HepG2 (cell line): ENCODE measurements at regions not wholly inside any gene's neighbourhood (a gene's known extent, or its start where the extent isn't known, plus 50 kb on each side); places are given as distances from the start of the nearest gene placed in this dataset.

Source experiments
- ATAC-seq: fragments of 200-7000 bp; cut with Tn5 transposase; 3 replicates; pipeline ENCODE4 v1.9.1; 2020; ENCODE audit warnings: mild to moderate bottlenecking, moderate library complexity
- BruUV-seq: library from RNA; stranded (reverse); fragments of 400-500 nt; replicated peaks from 2 replicates; lab custom pipeline; 2021; lab: Mats Ljungman, UMichigan
- CTCF ChIA-PET: fragments of 300-600 bp; formaldehyde crosslinking; extraction: SDS; loops from one replicate; lab custom pipeline; 2021; ENCODE audit warnings: low total read pairs, inconsistent platforms, low intra/inter-chr PET ratio; lab: Yijun Ruan, JAX
- POLR2A ChIA-PET: fragments of 350-600 bp; sonication (Branson Sonifier 250); formaldehyde crosslinking; loops from one replicate; lab custom pipeline; 2020; ENCODE audit warnings: antibody characterized with exemption, inconsistent platforms; lab: Yijun Ruan, JAX
- DNase-seq: peaks from one replicate; pipeline ENCODE4 v3.0.0-alpha.2; 2015; ENCODE audit warnings: low spot score
- FAIRE-seq: peaks from 3 replicates; lab custom pipeline; 2011; peaks lifted over from hg19 to GRCh38; lab: Jason Lieb, UNC
- H2AFZ ChIP-seq: one replicate; pipeline ENCODE4 v1.6.1; 2011; ENCODE audit warnings: low read length, inconsistent platforms
- H3K27ac ChIP-seq: fragments of 300-600 bp; 3 replicates; pipeline ENCODE4 v1.8.0; 2011; ENCODE audit warnings: mixed run types, mild to moderate bottlenecking, mixed read lengths, low read length, inconsistent platforms; ENCODE audit not compliant: insufficient read depth; ENCODE audit errors: extremely low read length
- H3K27me3 ChIP-seq, 2 experiments: fragments of 200-600 bp in 1 of 2; 2 replicates in 1 of 2; 3 replicates in 1 of 2; pipeline versions ENCODE4 v1.6.0 to v1.8.0; 2011; ENCODE audit warnings: low read length in 2 of 2, mild to moderate bottlenecking in 2 of 2, moderate library complexity in 2 of 2, inconsistent platforms in 1 of 2; ENCODE audit not compliant: insufficient read depth in 2 of 2, control insufficient read depth in 1 of 2
- H3K36me3 ChIP-seq, 2 experiments: fragments of 200-600 bp in 1 of 2; replicated peaks in 1 of 2; 2 replicates in 1 of 2; 3 replicates in 1 of 2; pipeline versions ENCODE4 v1.5.1 to v1.8.0; 2011; ENCODE audit warnings: low read length in 2 of 2, inconsistent platforms in 1 of 2; ENCODE audit not compliant: insufficient read depth in 2 of 2, control insufficient read depth in 1 of 2
- H3K4me1 ChIP-seq: 2 replicates; pipeline ENCODE4 v1.5.1; 2012; ENCODE audit warnings: low read length, inconsistent platforms; ENCODE audit not compliant: insufficient read depth
- H3K4me2 ChIP-seq: 2 replicates; pipeline ENCODE4 v1.6.0; 2011; ENCODE audit warnings: low read depth, low read length, inconsistent platforms
- H3K4me3 ChIP-seq, 3 experiments: fragments of 200-600 bp in 1 of 3; sonication (generic), shearing (Covaris generic) in 1 of 3; replicated peaks in 1 of 3; 2 replicates each; pipeline ENCODE4 v1.5.1; 2011 to 2016; ENCODE audit warnings: low read length in 3 of 3, inconsistent platforms in 2 of 3, low read depth in 2 of 3, mild to moderate bottlenecking in 2 of 3, control low read depth in 1 of 3, mixed read lengths in 1 of 3; ENCODE audit not compliant: insufficient read depth in 1 of 3
- H3K79me2 ChIP-seq: one replicate; pipeline ENCODE4 v1.6.1; 2011; ENCODE audit warnings: low read length, inconsistent platforms; ENCODE audit not compliant: insufficient read depth
- H3K9ac ChIP-seq: 2 replicates; pipeline ENCODE4 v1.6.0; 2011; ENCODE audit warnings: mild to moderate bottlenecking, low read depth, low read length, inconsistent platforms; ENCODE audit not compliant: insufficient read depth
- H3K9me3 ChIP-seq: 2 replicates; pipeline ENCODE4 v1.5.1; 2012; ENCODE audit warnings: mild to moderate bottlenecking, low read length
- H4K20me1 ChIP-seq: 2 replicates; pipeline ENCODE4 v1.6.0; 2011; ENCODE audit warnings: inconsistent platforms, mild to moderate bottlenecking, low read length, moderate library complexity; ENCODE audit not compliant: insufficient read depth
- AGO1 ChIP-seq: fragments of 200-400 bp; formaldehyde crosslinking; IDR thresholded peaks from 2 replicates; pipeline ENCODE4 v1.6.1; 2017; ENCODE audit warnings: mild to moderate bottlenecking, low read depth, low read length, moderate library complexity; ENCODE audit not compliant: poor library complexity, severe bottlenecking
- ATRX ChIP-seq: sonication (generic); formaldehyde crosslinking; IDR thresholded peaks from 2 replicates; pipeline ENCODE4 v1.4.0; 2020; ENCODE audit warnings: missing genetic modification reagents, borderline replicate concordance
- GATAD1 ChIP-seq: IDR thresholded peaks from 2 replicates; pipeline ENCODE4 v1.6.1; 2016; ENCODE audit warnings: missing genetic modification reagents, missing compliant biosample characterization
- GTF2F1 ChIP-seq: fragments of 150-350 bp; IDR thresholded peaks from 2 replicates; pipeline ENCODE4 v1.6.1; 2014; ENCODE audit warnings: low read length
- HOXD1 ChIP-seq: sonication (generic); formaldehyde crosslinking; IDR thresholded peaks from 2 replicates; pipeline ENCODE4 v1.5.0; 2020; ENCODE audit warnings: missing genetic modification reagents
- KLF6 ChIP-seq: IDR thresholded peaks from 2 replicates; pipeline ENCODE4 v1.8.0; 2016; ENCODE audit warnings: missing biosample characterization, missing genetic modification reagents
- POGZ ChIP-seq: sonication (generic); formaldehyde crosslinking; IDR thresholded peaks from 2 replicates; pipeline ENCODE4 v1.4.0; 2020; ENCODE audit warnings: mild to moderate bottlenecking, missing genetic modification reagents
- PRPF4 ChIP-seq: fragments of 200-400 bp; formaldehyde crosslinking; IDR thresholded peaks from 2 replicates; pipeline ENCODE4 v1.6.1; 2016; ENCODE audit warnings: low read length, low read depth; ENCODE audit not compliant: poor library complexity, severe bottlenecking
- RFX3 ChIP-seq: IDR thresholded peaks from 2 replicates; pipeline ENCODE4 v1.6.1; 2016; ENCODE audit warnings: missing biosample characterization, missing genetic modification reagents
- SIN3A ChIP-seq: IDR thresholded peaks from 2 replicates; pipeline ENCODE4 v1.6.1; 2011; ENCODE audit warnings: low read depth, mild to moderate bottlenecking, control low read depth, low read length, borderline replicate concordance
- ZFYVE20 ChIP-seq: sonication (generic); formaldehyde crosslinking; IDR thresholded peaks from 2 replicates; pipeline ENCODE4 v1.8.0; 2023; ENCODE audit warnings: low read depth, mild to moderate bottlenecking, moderate library complexity, missing genetic modification reagents, borderline replicate concordance
- ZNF556 ChIP-seq: sonication (generic); formaldehyde crosslinking; IDR thresholded peaks from 2 replicates; pipeline ENCODE4 v1.4.0; 2020; ENCODE audit warnings: mild to moderate bottlenecking, missing genetic modification reagents, borderline replicate concordance
- ZNF609 ChIP-seq: sonication (generic); formaldehyde crosslinking; IDR thresholded peaks from 2 replicates; pipeline ENCODE4 v1.4.0; 2020; ENCODE audit warnings: mild to moderate bottlenecking, missing genetic modification reagents, borderline replicate concordance
- ZNF782 ChIP-seq: sonication (generic); formaldehyde crosslinking; IDR thresholded peaks from 2 replicates; pipeline ENCODE4 v1.4.0; 2020; ENCODE audit warnings: missing genetic modification reagents, mild to moderate bottlenecking, borderline replicate concordance
- whole genome bisulfite sequencing: methylation state at CpG from one replicate; pipeline ENCODE4 v1.1.6; 2017; ENCODE audit warnings: low lambda C conversion rate; 5-methylcytosine and 5-hydroxymethylcytosine counted together
- in situ Hi-C: cut with HindIII; loops from 2 replicates; pipeline ENCODE4 v1.10.0; 2017; ENCODE audit warnings: low pct_unique_long_range_greater_than_20kb; ENCODE audit not compliant: extremely low pct_ligation_motif_present
- intact Hi-C: fragments of 100-400 bp; cut with micrococcal nuclease; formaldehyde crosslinking; loops from one replicate; pipeline ENCODE4 v1.10.0; 2022; ENCODE audit not compliant: unreplicated experiment

- Histone ChIP-seq H3K4me3 (no peak overlapping the region), H3K4me1 (no peaks in the 10 kb centered on the region), H3K79me2 (no peaks in the 10 kb centered on the region), H3K9ac (no peak overlapping the region), H4K20me1 (no peaks in the 10 kb centered on the region), H2AFZ (no peak overlapping the region), H3K27me3 (no peaks in the 10 kb centered on the region), H3K9me3 (peaks cover 5% of the 10 kb centered on the region), H3K27ac (no peak overlapping the region), H3K4me2 (no peak overlapping the region), H3K36me3 (no peaks in the 10 kb centered on the region)
- FAIRE-seq, result no peak
- no peak for ATAC-seq
- BruUV-seq, result no TSS peak
- no peak for TF ChIP-seq GATAD1 (CRISPR knock-in tag)
- TF ChIP-seq ZNF556 (CRISPR knock-in tag), result no peak
- no peak for TF ChIP-seq GTF2F1
- TF ChIP-seq POGZ (CRISPR knock-in tag), result no peak
- TF ChIP-seq PRPF4, result no peak
- TF ChIP-seq ZFYVE20, result no peak
- no peak for TF ChIP-seq ZNF782 (CRISPR knock-in tag)
- TF ChIP-seq HOXD1 (CRISPR knock-in tag), result no peak
- TF ChIP-seq ZNF609 (CRISPR knock-in tag), result no peak
- TF ChIP-seq KLF6 (CRISPR knock-in tag), result no peak
- no peak for TF ChIP-seq AGO1
- no peak for TF ChIP-seq ATRX
- TF ChIP-seq SIN3A, result no peak
- TF ChIP-seq RFX3, result no peak
- intact Hi-C loops, result no loop called here
- WGBS, result 19% methylated on average over 3 of the region's 3 CpGs
- no peak for DNase-seq
- CTCF ChIA-PET, result no interaction called here
- POLR2A ChIA-PET, result no interaction called here
- in situ Hi-C loops, result no loop called here
Observed at GRCh38 chr13:85588359-85588758, 210.9 kb downstream of the SLITRK6 start.
